NT2/D1 (cell line): ENCODE measurements at regions not wholly inside any gene's neighbourhood (a gene's known extent, or its start where the extent isn't known, plus 50 kb on each side); places are given as distances from the start of the nearest gene placed in this dataset.

Experiments used
- YY1 ChIP-seq: IDR thresholded peaks from 2 replicates; pipeline ENCODE4 v1.6.1; 2011; ENCODE audit not compliant: insufficient read length, insufficient read depth
- ZNF274 ChIP-seq: IDR thresholded peaks from 2 replicates; pipeline ENCODE4 v1.6.1; 2011; ENCODE audit warnings: mild to moderate bottlenecking, low read depth, low read length

GRCh38 chr5:156119692-156120091 lies 207.3 kb upstream of the SGCD start:
- TF ChIP-seq YY1 (no peak), ZNF274 (no peak)
